Gastroesophageal sphincter (tissue), 4 donors: ENCODE measurements at regions not wholly inside any gene's neighbourhood (a gene's known extent, or its start where the extent isn't known, plus 50 kb on each side); places are given as distances from the start of the nearest gene placed in this dataset.

Experiments used
- ATAC-seq: fragments of 150-250 bp; one replicate; pipeline ENCODE4 v1.9.1; 2016; ENCODE audit warnings: mild to moderate bottlenecking, moderate library complexity
- H3K27ac ChIP-seq, 4 donors: fragments of 200-600 bp; sonication (generic) in 3 of 4; 1 replicate in 3 of 4; 2 replicates in 1 of 4; pipeline ENCODE4 v1.5.1; 2016 to 2019
- H3K27me3 ChIP-seq: fragments of 200-600 bp; sonication (generic); one replicate; pipeline ENCODE4 v1.5.1; 2019
- H3K36me3 ChIP-seq, 2 donors: fragments of 200-600 bp; sonication (generic); one replicate each; pipeline ENCODE4 v1.5.1; 2019; ENCODE audit warnings: control low read depth in 1 of 2
- H3K4me1 ChIP-seq, 3 donors: fragments of 200-600 bp; sonication (generic); 1 replicate in 2 of 3; 2 replicates in 1 of 3; pipeline ENCODE4 v1.5.1; 2016 to 2019; ENCODE audit warnings: control low read depth in 2 of 3
- H3K4me3 ChIP-seq, 2 donors: fragments of 200-600 bp; sonication (generic); one replicate each; pipeline ENCODE4 v1.5.1; 2019; ENCODE audit warnings: mild to moderate bottlenecking in 1 of 2, moderate library complexity in 1 of 2
- H3K9me3 ChIP-seq, 3 donors: fragments of 200-600 bp; sonication (generic); one replicate each; pipeline ENCODE4 v1.5.1; 2017 to 2019; ENCODE audit warnings: control low read depth in 2 of 3
- CTCF ChIP-seq, 4 experiments: fragments of 200-600 bp in 2 of 4; fragments of 450-650 bp in 2 of 4; sonication (generic) in 1 of 4; IDR thresholded peaks; one replicate each; pipeline ENCODE4 v1.5.1; 2017 to 2019; ENCODE audit warnings: antibody characterized with exemption in 4 of 4, mild to moderate bottlenecking in 2 of 4, moderate library complexity in 2 of 4
- EP300 ChIP-seq: sonication (generic); formaldehyde crosslinking; IDR thresholded peaks from one replicate; pipeline ENCODE4 v1.6.1; 2017; ENCODE audit warnings: antibody characterized with exemption, mild to moderate bottlenecking
- POLR2A ChIP-seq, 2 donors: fragments of 450-650 bp; IDR thresholded peaks; one replicate each; pipeline ENCODE4 v1.6.1; 2017; ENCODE audit warnings: antibody characterized with exemption in 2 of 2, mild to moderate bottlenecking in 2 of 2, moderate library complexity in 1 of 2
- POLR2AphosphoS5 ChIP-seq: sonication (generic); formaldehyde crosslinking; IDR thresholded peaks from one replicate; pipeline ENCODE4 v1.6.1; 2017; ENCODE audit warnings: antibody characterized with exemption
- WGBS, 2 donors: methylation state at CpG; one replicate each; pipeline ENCODE4 v1.1.5; 2018; ENCODE audit warnings: low coverage in 1 of 2; 5-methylcytosine and 5-hydroxymethylcytosine counted together

- peak; percentile 31 for ATAC-seq
- H3K4me1 ChIP-seq = peaks cover 4 to 7% (median 6%) of the 10 kb centered on the region in 3 donors
- no peaks in the 10 kb centered on the region for H3K36me3 ChIP-seq
- no peak overlapping the region for H3K27ac ChIP-seq
- TF ChIP-seq POLR2A (IDR thresholded peaks at IDR 0.05) (no peak), POLR2AphosphoS5 (no peak), EP300 (no peak), CTCF (IDR thresholded peaks at IDR 0.05) (no peak)
- no peaks in the 10 kb centered on the region for H3K9me3 ChIP-seq
- no peak overlapping the region for H3K4me3 ChIP-seq
- H3K27me3 ChIP-seq = no peaks in the 10 kb centered on the region
- WGBS, 2 donors = 14% methylated on average over 1 of the region's 1 CpG; no CpG with 5 or more reads in 1 of the 2 donors
Measured at GRCh38 chr2:176729706-176730569, 460.7 kb downstream of the MTX2 start.

DNA sequence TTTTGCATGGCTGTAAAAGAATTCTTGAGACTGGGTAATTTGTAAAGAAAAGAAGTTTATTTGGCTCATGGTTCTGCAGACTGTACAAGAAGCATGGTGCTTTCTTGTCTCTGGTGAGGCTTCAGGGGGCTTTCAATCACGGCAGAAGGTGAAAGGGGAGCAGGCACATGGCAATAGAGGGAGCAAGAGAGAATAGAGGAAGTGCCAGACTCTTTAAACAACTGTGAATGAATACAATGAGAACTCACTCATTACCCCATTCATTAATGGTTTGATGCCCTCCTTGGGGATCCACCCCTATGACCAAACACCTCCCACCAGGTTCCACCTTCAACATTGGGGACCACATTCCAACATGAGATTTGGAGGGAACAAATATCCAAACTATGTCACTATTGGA lies 463.5 kb downstream of the MTX2 start:
- WGBS, 2 donors = 73 to 100% methylated on average over 1 of the region's 1 CpG
- no peak for ATAC-seq
- no peaks in the 10 kb centered on the region for H3K9me3 ChIP-seq
- H3K27me3 ChIP-seq = no peaks in the 10 kb centered on the region
- H3K36me3 ChIP-seq = no peaks in the 10 kb centered on the region
- peaks cover 4 to 7% (median 6%) of the 10 kb centered on the region in 3 donors for H3K4me1 ChIP-seq
- H3K4me3 ChIP-seq = no peak overlapping the region
- no peak for TF ChIP-seq POLR2A (IDR thresholded peaks at IDR 0.05)
- TF ChIP-seq POLR2AphosphoS5 = no peak
- no peak for TF ChIP-seq EP300
- no peak for TF ChIP-seq CTCF (IDR thresholded peaks at IDR 0.05)
- no peak overlapping the region for H3K27ac ChIP-seq

DNA sequence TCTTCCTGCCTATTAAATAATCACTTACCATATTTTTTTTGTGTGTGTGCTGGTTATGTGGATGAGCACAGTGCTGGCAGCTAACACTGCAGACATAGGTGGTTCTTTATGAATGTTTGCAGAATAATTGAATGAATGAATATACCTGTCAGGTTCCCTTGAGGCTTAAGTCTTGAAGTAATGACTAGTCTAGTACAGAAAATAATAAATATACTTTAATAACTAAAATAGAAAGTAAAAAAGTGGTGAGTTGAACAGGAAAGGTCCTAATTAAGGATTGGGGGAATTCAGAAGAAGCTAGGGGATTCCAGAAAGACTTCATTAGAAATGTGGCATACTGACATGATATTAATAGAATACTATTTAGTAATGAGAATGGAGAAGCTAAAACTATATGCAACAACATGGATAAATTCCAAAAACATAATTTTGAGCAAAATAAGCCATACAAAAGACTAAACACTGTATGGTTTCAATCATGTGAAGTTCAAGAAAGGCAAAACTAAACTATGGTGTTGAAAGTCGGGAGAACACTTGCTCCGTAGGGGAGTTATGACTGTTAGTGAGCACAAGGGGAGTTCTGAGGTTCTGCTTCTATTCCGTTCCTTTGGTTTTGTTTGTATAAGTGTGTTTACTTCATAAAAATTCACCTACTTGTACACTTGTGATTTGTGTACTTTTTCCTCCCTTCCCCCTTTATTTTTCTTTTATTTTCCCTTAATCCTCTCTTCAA lies 464.6 kb downstream of the MTX2 start:
- H3K27me3 ChIP-seq = no peaks in the 10 kb centered on the region
- ATAC-seq = no peak
- TF ChIP-seq EP300 = no peak
- no peak for TF ChIP-seq POLR2A (IDR thresholded peaks at IDR 0.05)
- no peak for TF ChIP-seq CTCF (IDR thresholded peaks at IDR 0.05)
- TF ChIP-seq POLR2AphosphoS5 = no peak
- no peak overlapping the region for H3K27ac ChIP-seq
- peaks cover 4 to 7% (median 6%) of the 10 kb centered on the region in 3 donors for H3K4me1 ChIP-seq
- no peaks in the 10 kb centered on the region for H3K9me3 ChIP-seq
- H3K4me3 ChIP-seq = no peak overlapping the region
- H3K36me3 ChIP-seq = no peaks in the 10 kb centered on the region
- WGBS, 2 donors = 75 to 88% methylated on average over 3 of the region's 3 CpGs

- Histone ChIP-seq H3K27ac (no peak overlapping the region), H3K27me3 (no peaks in the 10 kb centered on the region), H3K4me3 (no peak overlapping the region), H3K9me3 (no peaks in the 10 kb centered on the region), H3K36me3 (no peaks in the 10 kb centered on the region), H3K4me1 (peaks cover 0 to 2% (median under 1%) of the 10 kb centered on the region in 3 donors)
- no peak for ATAC-seq
- TF ChIP-seq POLR2A (IDR thresholded peaks at IDR 0.05) (no peak), POLR2AphosphoS5 (no peak), CTCF (IDR thresholded peaks at IDR 0.05) (no peak), EP300 (no peak)
- WGBS, 2 donors = 81 to 93% methylated on average over 5 of the region's 5 CpGs
Measured at GRCh38 chr2:176734868-176735267, 465.6 kb downstream of the MTX2 start.
